WTC11 (cell line): ENCODE measurements at regions not wholly inside any gene's neighbourhood (a gene's known extent, or its start where the extent isn't known, plus 50 kb on each side); places are given as distances from the start of the nearest gene placed in this dataset.

Experiments used
- ATAC-seq: fragments of 200-7000 bp; cut with Tn5 transposase; 2 replicates; pipeline ENCODE4 v1.10.0; 2021; ENCODE audit warnings: mild to moderate bottlenecking, moderate library complexity
- CTCF ChIA-PET: fragments of 300-600 bp; sonication (Branson Sonifier 250); formaldehyde crosslinking; loops from one replicate; lab custom pipeline; 2021; ENCODE audit warnings: antibody characterized with exemption; lab: Charles Lee
- POLR2A ChIA-PET: fragments of 350-600 bp; sonication (Branson Sonifier 250); formaldehyde crosslinking; loops from one replicate; lab custom pipeline; 2021; ENCODE audit warnings: antibody characterized with exemption; lab: Charles Lee
- DNase-seq: peaks from one replicate; pipeline ENCODE4 v3.0.0; 2021; ENCODE audit warnings: low spot score
- H3K27ac Mint-ChIP-seq: 2 replicates; pipeline ENCODE4 v1.8.0; 2021; ENCODE audit warnings: mixed read lengths
- H3K27me3 Mint-ChIP-seq: 2 replicates; pipeline ENCODE4 v1.8.0; 2021; ENCODE audit warnings: low read depth, mild to moderate bottlenecking, moderate library complexity, mixed read lengths
- H3K36me3 Mint-ChIP-seq: 2 replicates; pipeline ENCODE4 v1.8.0; 2021; ENCODE audit warnings: mixed read lengths
- H3K4me1 Mint-ChIP-seq: 2 replicates; pipeline ENCODE4 v1.8.0; 2022; ENCODE audit warnings: mixed read lengths
- H3K4me3 Mint-ChIP-seq: 2 replicates; pipeline ENCODE4 v1.8.0; 2021; ENCODE audit warnings: mild to moderate bottlenecking, moderate library complexity, mixed read lengths
- H3K9me3 Mint-ChIP-seq: 2 replicates; pipeline ENCODE4 v1.8.0; 2021; ENCODE audit warnings: mixed read lengths
- ARID4B ChIP-seq: sonication (generic); formaldehyde crosslinking; IDR thresholded peaks from 2 replicates; pipeline ENCODE4 v1.8.0; 2023; ENCODE audit warnings: missing genetic modification reagents, mild to moderate bottlenecking, borderline replicate concordance
- E2F5 ChIP-seq: sonication (generic); formaldehyde crosslinking; IDR thresholded peaks from 2 replicates; pipeline ENCODE4 v1.8.1; 2022; ENCODE audit warnings: mild to moderate bottlenecking, moderate library complexity, missing genetic modification reagents
- ESRRA ChIP-seq: sonication (generic); formaldehyde crosslinking; IDR thresholded peaks from 2 replicates; pipeline ENCODE4 v1.8.1; 2022; ENCODE audit warnings: mild to moderate bottlenecking, missing genetic modification reagents, borderline replicate concordance
- FOXK1 ChIP-seq: sonication (generic); formaldehyde crosslinking; IDR thresholded peaks from 2 replicates; pipeline ENCODE4 v1.8.0; 2022; ENCODE audit warnings: mild to moderate bottlenecking, moderate library complexity, missing genetic modification reagents
- STAT6 ChIP-seq: sonication (generic); formaldehyde crosslinking; conservative IDR thresholded peaks from 2 replicates; pipeline ENCODE4 v1.8.1; 2023; ENCODE audit warnings: mild to moderate bottlenecking, low read depth, missing genetic modification reagents, moderate library complexity
- TCF7 ChIP-seq: sonication (generic); formaldehyde crosslinking; IDR thresholded peaks from 2 replicates; pipeline ENCODE4 v1.8.0; 2022; ENCODE audit warnings: mild to moderate bottlenecking, low read depth, missing genetic modification reagents, moderate library complexity
- ZNF263 ChIP-seq: sonication (generic); formaldehyde crosslinking; IDR thresholded peaks from 2 replicates; pipeline ENCODE4 v1.8.1; 2022; ENCODE audit warnings: low read depth, mild to moderate bottlenecking, moderate library complexity, missing genetic modification reagents
- ZNF281 ChIP-seq: sonication (generic); formaldehyde crosslinking; IDR thresholded peaks from 2 replicates; pipeline ENCODE4 v1.8.0; 2023; ENCODE audit warnings: mild to moderate bottlenecking, missing genetic modification reagents
- ZSCAN18 ChIP-seq: fragments of 250-450 bp; sonication (Bioruptor Pico); IDR thresholded peaks from 2 replicates; pipeline ENCODE4 v2.1.2; 2022; ENCODE audit warnings: mild to moderate bottlenecking, moderate library complexity

- no peak for ATAC-seq
- no peaks in the 10 kb centered on the region for H3K36me3 Mint-ChIP-seq
Observed at GRCh38 chr20:59382907-59383306, 82.5 kb downstream of the EDN3 start.

More at GRCh38 chr20:59382907-59383306, 82.5 kb downstream of the EDN3 start:
- Mint-ChIP-seq H3K27ac (no peak overlapping the region), H3K4me3 (no peak overlapping the region), H3K9me3 (no peaks in the 10 kb centered on the region), H3K4me1 (peaks cover 15% of the 10 kb centered on the region), H3K27me3 (peaks cover 8% of the 10 kb centered on the region)
- DNase-seq, result no peak
- CTCF ChIA-PET, result no interaction called here
- POLR2A ChIA-PET, result no interaction called here
- no peak for TF ChIP-seq E2F5 (CRISPR knock-in tag)
- no peak for TF ChIP-seq TCF7 (CRISPR knock-in tag)
- TF ChIP-seq ZNF263 (CRISPR knock-in tag), result no peak
- no peak for TF ChIP-seq ARID4B (CRISPR knock-in tag)
- TF ChIP-seq ZSCAN18 (CRISPR knock-in tag), result no peak
- no peak for TF ChIP-seq FOXK1 (CRISPR knock-in tag)
- TF ChIP-seq STAT6 (CRISPR knock-in tag), result no peak
- TF ChIP-seq ZNF281 (CRISPR knock-in tag), result no peak
- TF ChIP-seq ESRRA (CRISPR knock-in tag), result no peak
